ENCODE measurements at regions not wholly inside any gene's neighbourhood (a gene's known extent, or its start where the extent isn't known, plus 50 kb on each side); places are given as distances from the start of the nearest gene placed in this dataset.

DNA sequence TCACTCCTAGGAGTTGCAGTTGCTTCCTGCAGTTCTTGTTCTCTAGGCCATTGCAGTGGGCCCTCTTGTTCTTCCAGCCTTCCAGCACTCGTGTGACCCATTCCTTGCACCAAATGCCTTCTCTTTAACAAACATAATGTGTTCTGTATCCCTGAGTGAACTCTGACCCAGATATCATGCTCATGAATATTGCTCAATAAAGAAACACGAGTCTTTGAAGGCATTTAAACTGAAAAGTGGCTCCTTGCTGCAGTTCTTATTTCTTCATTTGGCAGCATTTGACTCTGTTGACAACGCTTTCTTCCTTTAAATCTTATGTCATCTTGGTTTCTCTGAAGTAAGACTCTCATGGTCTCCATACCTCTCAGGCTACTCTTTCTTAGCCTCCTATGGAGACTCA lies 100.7 kb upstream of the PDE4B start:
- Histone ChIP-seq H3K79me2 (ENCODE audit: insufficient read depth, low read depth) (no peaks in the 10 kb centered on the region), H2AFZ (ENCODE audit: low read depth) (no peak overlapping the region), H3K27me3 (ENCODE audit: insufficient read depth, low read depth) (no peaks in the 10 kb centered on the region), H3K9ac (no peak overlapping the region), H4K20me1 (ENCODE audit: insufficient read depth) (no peaks in the 10 kb centered on the region), H3K4me1 (ENCODE audit: low read depth, poor library complexity, severe bottlenecking) (no peaks in the 10 kb centered on the region), H3K4me3 (IDR thresholded peaks at IDR 0.05; ENCODE audit: insufficient read depth, low read depth, low read length) (no peak overlapping the region), H3K4me2 (no peak overlapping the region), H3K36me3 (ENCODE audit: insufficient read depth) (no peaks in the 10 kb centered on the region), H3K27ac (no peak overlapping the region)
- TF ChIP-seq, protein P1, sequence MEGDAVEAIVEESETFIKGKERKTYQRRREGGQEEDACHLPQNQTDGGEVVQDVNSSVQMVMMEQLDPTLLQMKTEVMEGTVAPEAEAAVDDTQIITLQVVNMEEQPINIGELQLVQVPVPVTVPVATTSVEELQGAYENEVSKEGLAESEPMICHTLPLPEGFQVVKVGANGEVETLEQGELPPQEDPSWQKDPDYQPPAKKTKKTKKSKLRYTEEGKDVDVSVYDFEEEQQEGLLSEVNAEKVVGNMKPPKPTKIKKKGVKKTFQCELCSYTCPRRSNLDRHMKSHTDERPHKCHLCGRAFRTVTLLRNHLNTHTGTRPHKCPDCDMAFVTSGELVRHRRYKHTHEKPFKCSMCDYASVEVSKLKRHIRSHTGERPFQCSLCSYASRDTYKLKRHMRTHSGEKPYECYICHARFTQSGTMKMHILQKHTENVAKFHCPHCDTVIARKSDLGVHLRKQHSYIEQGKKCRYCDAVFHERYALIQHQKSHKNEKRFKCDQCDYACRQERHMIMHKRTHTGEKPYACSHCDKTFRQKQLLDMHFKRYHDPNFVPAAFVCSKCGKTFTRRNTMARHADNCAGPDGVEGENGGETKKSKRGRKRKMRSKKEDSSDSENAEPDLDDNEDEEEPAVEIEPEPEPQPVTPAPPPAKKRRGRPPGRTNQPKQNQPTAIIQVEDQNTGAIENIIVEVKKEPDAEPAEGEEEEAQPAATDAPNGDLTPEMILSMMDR (conservative IDR thresholded peaks at IDR 0.05; ENCODE audit: low read depth, low read length): no peak

DNA sequence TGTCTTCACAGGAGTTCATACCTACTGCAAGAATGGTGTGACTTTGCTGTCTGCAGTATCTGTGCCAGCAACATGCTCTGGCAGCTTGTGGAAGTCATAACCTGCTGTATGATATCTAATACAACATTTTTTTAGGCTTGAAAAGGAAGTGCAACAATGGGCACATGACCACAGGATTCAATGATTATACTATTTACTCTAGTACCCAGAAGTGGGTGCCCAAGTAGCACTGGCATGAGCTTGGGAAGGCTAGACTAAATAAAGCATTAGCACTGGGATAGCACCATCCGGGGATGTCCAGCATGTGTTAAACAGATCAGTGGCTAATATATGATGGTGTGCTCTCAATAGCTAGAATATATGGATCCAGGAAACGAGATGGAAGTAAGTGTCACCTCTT lies 98.6 kb upstream of the PDE4B start:
- Histone ChIP-seq H3K4me1 (ENCODE audit: low read depth, poor library complexity, severe bottlenecking) (no peaks in the 10 kb centered on the region), H3K9ac (no peak overlapping the region), H2AFZ (ENCODE audit: low read depth) (no peak overlapping the region), H3K79me2 (ENCODE audit: insufficient read depth, low read depth) (no peaks in the 10 kb centered on the region), H4K20me1 (ENCODE audit: insufficient read depth) (no peaks in the 10 kb centered on the region), H3K27me3 (ENCODE audit: insufficient read depth, low read depth) (no peaks in the 10 kb centered on the region), H3K4me2 (no peak overlapping the region), H3K27ac (no peak overlapping the region), H3K36me3 (ENCODE audit: insufficient read depth) (no peaks in the 10 kb centered on the region), H3K4me3 (IDR thresholded peaks at IDR 0.05; ENCODE audit: insufficient read depth, low read depth, low read length) (no peak overlapping the region)
- TF ChIP-seq, protein P1 (conservative IDR thresholded peaks at IDR 0.05; ENCODE audit: low read depth, low read length): no peak

DNA sequence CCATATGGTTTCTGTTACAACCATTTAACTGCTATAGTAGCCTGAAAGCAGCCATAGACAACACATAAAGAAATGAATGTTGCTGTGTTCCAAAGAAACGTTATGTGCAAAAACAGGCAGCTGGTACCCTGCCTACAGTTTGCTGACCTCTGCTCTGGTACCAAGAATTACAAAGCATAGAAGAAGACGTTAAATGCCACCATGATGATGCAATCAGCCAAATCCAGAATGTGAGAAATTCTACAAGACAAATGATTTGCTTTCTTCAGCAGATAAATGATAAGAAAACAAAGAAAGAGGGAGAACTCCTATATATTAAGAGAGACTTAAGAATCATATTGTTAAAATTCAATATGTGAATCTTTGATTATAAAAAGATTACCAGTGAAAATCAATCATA lies 97.8 kb upstream of the PDE4B start:
- H3K27me3 ChIP-seq (ENCODE audit: insufficient read depth, low read depth): no peaks in the 10 kb centered on the region
- H3K9ac ChIP-seq: no peak overlapping the region
- H3K4me2 ChIP-seq: no peak overlapping the region
- H3K27ac ChIP-seq: no peak overlapping the region
- no peaks in the 10 kb centered on the region for H3K79me2 ChIP-seq (ENCODE audit: insufficient read depth, low read depth)
- no peaks in the 10 kb centered on the region for H4K20me1 ChIP-seq (ENCODE audit: insufficient read depth)
- no peak overlapping the region for H3K4me3 ChIP-seq (IDR thresholded peaks at IDR 0.05; ENCODE audit: insufficient read depth, low read depth, low read length)
- no peaks in the 10 kb centered on the region for H3K36me3 ChIP-seq (ENCODE audit: insufficient read depth)
- no peaks in the 10 kb centered on the region for H3K4me1 ChIP-seq (ENCODE audit: low read depth, poor library complexity, severe bottlenecking)
- H2AFZ ChIP-seq (ENCODE audit: low read depth): no peak overlapping the region
- TF ChIP-seq, protein P1 (conservative IDR thresholded peaks at IDR 0.05; ENCODE audit: low read depth, low read length): no peak

DNA sequence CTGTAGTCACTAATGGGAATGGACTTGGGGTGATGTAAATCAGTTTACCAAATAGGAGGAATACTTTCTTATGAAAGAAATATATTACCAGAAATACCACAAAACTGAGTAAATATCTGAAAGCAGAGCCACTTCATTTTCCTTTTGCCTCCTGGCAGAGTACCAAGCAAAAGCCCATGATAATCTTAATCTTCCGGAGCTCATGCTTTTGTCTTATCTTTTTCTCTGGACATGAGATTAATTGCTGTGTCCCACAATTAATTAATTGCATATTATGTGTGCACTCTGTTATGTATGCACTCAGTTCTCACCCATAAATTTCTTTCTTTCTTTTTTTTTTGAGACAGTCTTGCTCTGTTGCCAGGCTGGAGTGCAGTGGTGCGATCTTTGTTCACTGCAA lies 94.1 kb upstream of the PDE4B start:
- Histone ChIP-seq H4K20me1 (ENCODE audit: insufficient read depth) (no peaks in the 10 kb centered on the region), H3K9ac (no peak overlapping the region), H3K79me2 (ENCODE audit: insufficient read depth, low read depth) (no peaks in the 10 kb centered on the region), H2AFZ (ENCODE audit: low read depth) (no peak overlapping the region), H3K27ac (no peak overlapping the region), H3K4me3 (IDR thresholded peaks at IDR 0.05; ENCODE audit: insufficient read depth, low read depth, low read length) (no peak overlapping the region), H3K4me1 (ENCODE audit: low read depth, poor library complexity, severe bottlenecking) (no peaks in the 10 kb centered on the region), H3K27me3 (ENCODE audit: insufficient read depth, low read depth) (no peaks in the 10 kb centered on the region), H3K36me3 (ENCODE audit: insufficient read depth) (no peaks in the 10 kb centered on the region), H3K4me2 (no peak overlapping the region)
- TF ChIP-seq, protein P1 (conservative IDR thresholded peaks at IDR 0.05; ENCODE audit: low read depth, low read length): no peak

DNA sequence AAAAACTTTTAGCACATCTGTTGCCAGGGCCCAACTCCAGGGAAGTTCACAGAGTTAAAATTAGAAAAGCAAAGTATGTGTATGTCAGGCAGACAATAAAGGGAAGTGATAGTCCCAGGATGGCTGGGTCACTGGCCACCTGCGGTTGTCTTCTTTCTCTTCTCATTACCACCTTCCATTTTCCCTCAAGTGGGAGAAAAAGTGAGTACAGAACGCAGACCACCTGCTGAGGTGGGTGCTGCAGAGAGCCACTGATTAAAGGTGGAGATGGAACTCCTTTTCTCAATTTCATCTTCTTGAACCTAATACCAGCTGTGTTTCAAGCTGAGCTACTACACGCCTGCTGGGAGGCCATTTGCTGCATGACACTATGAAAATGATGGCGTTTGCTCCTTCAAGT lies 88.8 kb upstream of the PDE4B start:
- Histone ChIP-seq H3K27ac (no peak overlapping the region), H3K79me2 (ENCODE audit: insufficient read depth, low read depth) (no peaks in the 10 kb centered on the region), H4K20me1 (ENCODE audit: insufficient read depth) (no peaks in the 10 kb centered on the region), H3K27me3 (ENCODE audit: insufficient read depth, low read depth) (no peaks in the 10 kb centered on the region), H2AFZ (ENCODE audit: low read depth) (no peak overlapping the region), H3K4me1 (ENCODE audit: low read depth, poor library complexity, severe bottlenecking) (no peaks in the 10 kb centered on the region), H3K4me2 (no peak overlapping the region), H3K36me3 (ENCODE audit: insufficient read depth) (no peaks in the 10 kb centered on the region), H3K4me3 (IDR thresholded peaks at IDR 0.05; ENCODE audit: insufficient read depth, low read depth, low read length) (no peak overlapping the region), H3K9ac (no peak overlapping the region)
- TF ChIP-seq, protein P1 (conservative IDR thresholded peaks at IDR 0.05; ENCODE audit: low read depth, low read length): no peak
